PC-3 (cell line): ENCODE measurements at regions not wholly inside any gene's neighbourhood (a gene's known extent, or its start where the extent isn't known, plus 50 kb on each side); places are given as distances from the start of the nearest gene placed in this dataset.

ENCODE experiments used
- ATAC-seq: fragments of 200-7000 bp; cut with Tn5 transposase; 2 replicates; pipeline ENCODE4 v1.9.1; 2020; ENCODE audit warnings: mild to moderate bottlenecking, moderate library complexity
- BruUV-seq: library from RNA; stranded (reverse); fragments of 400-500 nt; replicated peaks from 2 replicates; lab custom pipeline; 2021; lab: Mats Ljungman, UMichigan
- CTCF ChIA-PET: fragments of 300-600 bp; sonication (Branson Sonifier 250); formaldehyde crosslinking; loops from one replicate; lab custom pipeline; 2022; ENCODE audit warnings: antibody characterized with exemption; lab: Charles Lee
- POLR2A ChIA-PET: fragments of 300-600 bp; sonication (Branson Sonifier 250); formaldehyde crosslinking; loops from one replicate; lab custom pipeline; 2022; ENCODE audit warnings: antibody characterized with exemption; ENCODE audit not compliant: unreplicated experiment; lab: Charles Lee
- DNase-seq: peaks from one replicate; pipeline ENCODE4 v3.0.0-alpha.2; 2015
- H2AFZ ChIP-seq: fragments of 300-600 bp; sonication (generic); 2 replicates; pipeline ENCODE4 v1.6.0; 2016; ENCODE audit warnings: antibody characterized with exemption, low read length
- H3F3A ChIP-seq: fragments of 300-600 bp; sonication (generic); one replicate; pipeline ENCODE4 v1.6.0; 2017; ENCODE audit warnings: antibody characterized with exemption, low read length, control low read depth, mild to moderate bottlenecking; ENCODE audit not compliant: unreplicated experiment
- H3K27ac ChIP-seq: fragments of 300-600 bp; sonication (generic); 2 replicates; pipeline ENCODE4 v1.5.1; 2016; ENCODE audit warnings: mild to moderate bottlenecking, low read length
- H3K27me3 ChIP-seq: fragments of 300-600 bp; sonication (generic); 2 replicates; pipeline ENCODE4 v1.6.1; 2016; ENCODE audit warnings: low read length, mixed read lengths
- H3K36me3 ChIP-seq: fragments of 300-600 bp; sonication (generic); 2 replicates; pipeline ENCODE4 v1.6.1; 2016; ENCODE audit warnings: low read depth, mixed run types, low read length, mixed read lengths
- H3K4me1 ChIP-seq: fragments of 300-600 bp; sonication (generic); 2 replicates; pipeline ENCODE4 v1.5.1; 2016; ENCODE audit warnings: low read length; ENCODE audit not compliant: insufficient read depth
- H3K4me2 ChIP-seq: fragments of 300-600 bp; sonication (generic); 2 replicates; pipeline ENCODE4 v1.6.0; 2016; ENCODE audit warnings: low read length
- H3K4me3 ChIP-seq: fragments of 300-600 bp; sonication (generic); 2 replicates; pipeline ENCODE4 v1.5.1; 2016; ENCODE audit warnings: mild to moderate bottlenecking, low read length, mixed read lengths
- H3K79me2 ChIP-seq: fragments of 300-600 bp; sonication (generic); 2 replicates; pipeline ENCODE4 v1.6.1; 2017; ENCODE audit warnings: low read length, mixed read lengths
- H3K9ac ChIP-seq: fragments of 300-600 bp; sonication (generic); 2 replicates; pipeline ENCODE4 v1.6.0; 2016; ENCODE audit warnings: mild to moderate bottlenecking, low read length
- H3K9me2 ChIP-seq: fragments of 300-600 bp; sonication (generic); replicated peaks from 2 replicates; pipeline ENCODE4 v1.6.1; 2016; ENCODE audit warnings: mixed run types, low read length, mixed read lengths
- H3K9me3 ChIP-seq: fragments of 300-600 bp; sonication (generic); 2 replicates; pipeline ENCODE4 v1.6.1; 2016; ENCODE audit warnings: low read length, mixed read lengths
- H4K20me1 ChIP-seq: fragments of 300-600 bp; sonication (generic); 2 replicates; pipeline ENCODE4 v1.6.1; 2016; ENCODE audit warnings: low read length, mixed read lengths
- CTCF ChIP-seq: fragments of 300-600 bp; sonication (generic); conservative IDR thresholded peaks from 2 replicates; pipeline ENCODE4 v1.5.1; 2017; ENCODE audit warnings: antibody characterized with exemption, low read depth, mild to moderate bottlenecking, low read length
- EZH2 ChIP-seq: fragments of 300-600 bp; sonication (generic); IDR thresholded peaks from one replicate; pipeline ENCODE4 v1.6.1; 2017; ENCODE audit warnings: antibody characterized with exemption, mild to moderate bottlenecking, low read length; ENCODE audit not compliant: unreplicated experiment
- EZH2phosphoT487 ChIP-seq: fragments of 300-600 bp; sonication (generic); IDR thresholded peaks from 2 replicates; pipeline ENCODE4 v1.6.1; 2018; ENCODE audit warnings: mild to moderate bottlenecking, antibody characterized with exemption, low read length, borderline replicate concordance
- intact Hi-C: fragments of 100-400 bp; cut with micrococcal nuclease; formaldehyde crosslinking; loops from 2 replicates; pipeline ENCODE4 v1.9.0; 2023

GRCh38 chr22:23496445-23496833 lies 83.7 kb downstream of the IGLL1 start:
- Histone ChIP-seq H4K20me1 (no peaks in the 10 kb centered on the region), H3K4me2 (no peak overlapping the region), H3K4me1 (no peaks in the 10 kb centered on the region), H3K4me3 (no peak overlapping the region), H3K9ac (no peak overlapping the region), H3K9me3 (no peaks in the 10 kb centered on the region), H3K9me2 (no peaks in the 10 kb centered on the region), H3F3A (no peaks in the 10 kb centered on the region), H3K79me2 (no peaks in the 10 kb centered on the region), H3K27ac (no peak overlapping the region), H3K36me3 (no peaks in the 10 kb centered on the region), H3K27me3 (no peaks in the 10 kb centered on the region), H2AFZ (no peak overlapping the region)
- POLR2A ChIA-PET = no interaction called here
- ATAC-seq (no peak), DNase-seq (no peak)
- no TSS peak for BruUV-seq
- TF ChIP-seq EZH2 (no peak), EZH2phosphoT487 (no peak)
- intact Hi-C loops = no loop called here
- CTCF ChIA-PET = no interaction called here

- TF ChIP-seq EZH2phosphoT487 (no peak), CTCF (no peak), EZH2 (no peak)
- ATAC-seq (no peak), DNase-seq (no peak)
- H2AFZ ChIP-seq = no peak overlapping the region
- H3K4me3 ChIP-seq = no peak overlapping the region
- ChIA-PET POLR2A (no interaction called here), CTCF (no interaction called here)
- BruUV-seq = no TSS peak
- H3K27me3 ChIP-seq = no peaks in the 10 kb centered on the region
- H3K4me1 ChIP-seq = no peaks in the 10 kb centered on the region
- H3K79me2 ChIP-seq = no peaks in the 10 kb centered on the region
- no peaks in the 10 kb centered on the region for H4K20me1 ChIP-seq
- no peaks in the 10 kb centered on the region for H3K9me2 ChIP-seq
- no peak overlapping the region for H3K4me2 ChIP-seq
- no peak overlapping the region for H3K9ac ChIP-seq
- no peaks in the 10 kb centered on the region for H3K9me3 ChIP-seq
- no peaks in the 10 kb centered on the region for H3K36me3 ChIP-seq
- H3F3A ChIP-seq = no peaks in the 10 kb centered on the region
- intact Hi-C loops = no loop called here
- H3K27ac ChIP-seq = no peak overlapping the region
These were observed 84.3 kb downstream of the IGLL1 start for GRCh38 chr22:23495614-23496444.

GRCh38 chr22:23494930-23495266 lies 85.2 kb downstream of the IGLL1 start:
- H3K9me2 ChIP-seq = no peaks in the 10 kb centered on the region
- no peaks in the 10 kb centered on the region for H3K36me3 ChIP-seq
- no peak for TF ChIP-seq EZH2
- TF ChIP-seq CTCF = no peak
- no peak for TF ChIP-seq EZH2phosphoT487
- no peaks in the 10 kb centered on the region for H4K20me1 ChIP-seq
- H3K4me3 ChIP-seq = no peak overlapping the region
- no peaks in the 10 kb centered on the region for H3K9me3 ChIP-seq
- no peaks in the 10 kb centered on the region for H3K79me2 ChIP-seq
- H3K4me1 ChIP-seq = no peaks in the 10 kb centered on the region
- no TSS peak for BruUV-seq
- ChIA-PET POLR2A (no interaction called here), CTCF (no interaction called here)
- no peak overlapping the region for H3K27ac ChIP-seq
- no peak overlapping the region for H3K9ac ChIP-seq
- no peak for ATAC-seq
- intact Hi-C loops = no loop called here
- H2AFZ ChIP-seq = no peak overlapping the region
- H3K4me2 ChIP-seq = no peak overlapping the region
- 0 out of 2 replicates have a peak, but pooled peaks cover 1% of the 10 kb centered on the region for H3K27me3 ChIP-seq
- H3F3A ChIP-seq = no peaks in the 10 kb centered on the region
- no peak for DNase-seq
